ENCODE measurements at regions not wholly inside any gene's neighbourhood (a gene's known extent, or its start where the extent isn't known, plus 50 kb on each side); places are given as distances from the start of the nearest gene placed in this dataset.

DNA sequence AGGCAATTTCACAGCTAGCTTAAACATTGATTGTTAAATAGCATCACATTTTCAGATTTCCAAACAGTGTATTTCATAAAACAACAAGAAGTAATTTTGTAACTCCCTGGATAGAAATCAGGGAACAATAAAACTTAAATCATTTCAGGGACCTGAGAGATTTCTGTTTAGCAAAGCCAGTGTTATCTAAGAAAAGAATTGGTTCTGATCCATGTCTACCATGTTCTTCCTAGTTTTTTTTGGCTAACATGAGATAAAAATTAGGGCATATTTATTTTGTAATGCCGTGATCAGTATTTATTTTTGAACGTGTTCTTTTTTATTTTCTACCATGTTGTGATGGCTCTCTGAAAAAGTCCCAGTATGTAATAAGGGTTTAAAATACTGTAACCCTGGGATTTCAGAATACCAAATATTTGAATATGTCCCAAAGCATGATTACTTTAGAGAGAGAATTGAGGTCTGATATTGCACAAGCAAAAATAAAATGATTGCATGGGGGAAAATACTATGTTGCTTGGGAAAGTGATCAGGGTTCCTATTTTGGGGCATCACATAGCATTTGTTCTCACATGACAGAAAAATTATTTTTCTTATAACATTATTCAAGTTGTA lies 188.7 kb upstream of the CEP162 start:
- in situ Hi-C loops (cut with HindIII; ENCODE audit: low sequenced_read_pairs) = no loop called here
- TF ChIP-seq CTCF (IDR thresholded peaks at IDR 0.05; ENCODE audit: low read depth, low read length) = no peak
- H3K4me3 ChIP-seq (ENCODE audit: low read depth, low read length) = no peak overlapping the region
- no peak for DNase-seq (ENCODE audit: low read depth, low spot score)

GRCh38 chr6:84415517-84415916 lies 188.1 kb upstream of the CEP162 start:
- DNase-seq (ENCODE audit: low read depth, low spot score) = no peak
- no peak overlapping the region for H3K4me3 ChIP-seq (ENCODE audit: low read depth, low read length)
- TF ChIP-seq CTCF (IDR thresholded peaks at IDR 0.05; ENCODE audit: low read depth, low read length) = no peak
- in situ Hi-C loops (cut with HindIII; ENCODE audit: low sequenced_read_pairs) = no loop called here

- no peak overlapping the region for H3K4me3 ChIP-seq (ENCODE audit: low read depth, low read length)
- in situ Hi-C loops (cut with HindIII; ENCODE audit: low sequenced_read_pairs) = no loop called here
- DNase-seq (ENCODE audit: low read depth, low spot score) = no peak
- TF ChIP-seq CTCF (IDR thresholded peaks at IDR 0.05; ENCODE audit: low read depth, low read length) = no peak
These were observed 187.6 kb upstream of the CEP162 start for GRCh38 chr6:84415068-84415467.

GRCh38 chr6:84414531-84414930 lies 187.1 kb upstream of the CEP162 start:
- in situ Hi-C loops (cut with HindIII; ENCODE audit: low sequenced_read_pairs) = no loop called here
- H3K4me3 ChIP-seq (ENCODE audit: low read depth, low read length) = no peak overlapping the region
- no peak for TF ChIP-seq CTCF (IDR thresholded peaks at IDR 0.05; ENCODE audit: low read depth, low read length)
- DNase-seq (ENCODE audit: low read depth, low spot score) = no peak

GRCh38 chr6:84411060-84411629 lies 183.7 kb upstream of the CEP162 start:
- in situ Hi-C loops (cut with HindIII; ENCODE audit: low sequenced_read_pairs) = no loop called here
- no peak for TF ChIP-seq CTCF (IDR thresholded peaks at IDR 0.05; ENCODE audit: low read depth, low read length)
- DNase-seq (ENCODE audit: low read depth, low spot score) = peak; percentile 78
- no peak overlapping the region for H3K4me3 ChIP-seq (ENCODE audit: low read depth, low read length)

- in situ Hi-C loops (cut with HindIII; ENCODE audit: low sequenced_read_pairs) = no loop called here
- no peak overlapping the region for H3K4me3 ChIP-seq (ENCODE audit: low read depth, low read length)
- no peak for TF ChIP-seq CTCF (IDR thresholded peaks at IDR 0.05; ENCODE audit: low read depth, low read length)
- no peak for DNase-seq (ENCODE audit: low read depth, low spot score)
These were observed 182.5 kb upstream of the CEP162 start for GRCh38 chr6:84409911-84410310.

Measured in astrocyte of the spinal cord (primary cell).